Panc1 (cell line): ENCODE measurements at regions not wholly inside any gene's neighbourhood (a gene's known extent, or its start where the extent isn't known, plus 50 kb on each side); places are given as distances from the start of the nearest gene placed in this dataset.

ENCODE experiments used
- ATAC-seq: fragments of 200-7000 bp; cut with Tn5 transposase; 2 replicates; pipeline ENCODE4 v1.9.1; 2020; ENCODE audit warnings: mild to moderate bottlenecking, moderate library complexity
- BruUV-seq: library from RNA; stranded (reverse); fragments of 400-500 nt; replicated peaks from 2 replicates; lab custom pipeline; 2021; lab: Mats Ljungman, UMichigan
- CTCF ChIA-PET: fragments of 300-600 bp; sonication (Branson Sonifier 250); formaldehyde crosslinking; loops from one replicate; lab custom pipeline; 2022; ENCODE audit warnings: antibody characterized with exemption; lab: Charles Lee
- POLR2A ChIA-PET: fragments of 300-600 bp; sonication (Branson Sonifier 250); formaldehyde crosslinking; loops from one replicate; lab custom pipeline; 2022; ENCODE audit warnings: antibody characterized with exemption; lab: Charles Lee
- DNase-seq: peaks from one replicate; pipeline ENCODE4 v3.0.0-alpha.2; 2010; ENCODE audit warnings: low read depth, low spot score
- H3K27ac ChIP-seq: 2 replicates; pipeline ENCODE4 v1.5.1; 2011; ENCODE audit warnings: mild to moderate bottlenecking, low read length, inconsistent platforms
- H3K27me3 ChIP-seq: fragments of 200-500 bp; sonication (Bioruptor generic); 2 replicates; pipeline ENCODE4 v1.6.0; 2014; ENCODE audit warnings: low read length, inconsistent platforms; ENCODE audit not compliant: control insufficient read depth, insufficient read depth
- H3K36me3 ChIP-seq: fragments of 200-500 bp; sonication (Bioruptor generic); 2 replicates; pipeline ENCODE4 v1.5.1; 2014; ENCODE audit warnings: inconsistent platforms, mild to moderate bottlenecking, low read length, moderate library complexity; ENCODE audit not compliant: control insufficient read depth, insufficient read depth
- H3K4me1 ChIP-seq: 2 replicates; pipeline ENCODE4 v1.5.1; 2011; ENCODE audit warnings: inconsistent platforms, mild to moderate bottlenecking, low read length, moderate library complexity; ENCODE audit not compliant: control insufficient read depth, insufficient read depth
- H3K4me3 ChIP-seq, 2 experiments: 2 replicates each; pipeline ENCODE4 v1.5.1; 2011 to 2012; ENCODE audit warnings: low read depth in 2 of 2, low read length in 2 of 2, mild to moderate bottlenecking in 2 of 2, inconsistent platforms in 1 of 2, moderate library complexity in 1 of 2
- H3K9me3 ChIP-seq: fragments of 200-500 bp; sonication (Bioruptor generic); 2 replicates; pipeline ENCODE4 v1.5.1; 2014; ENCODE audit warnings: low read depth, mild to moderate bottlenecking, inconsistent platforms, low read length, moderate library complexity; ENCODE audit not compliant: control insufficient read depth, insufficient read depth
- CTCF ChIP-seq: fragments of 450-650 bp; IDR thresholded peaks from 2 replicates; pipeline ENCODE4 v1.5.1; 2017; ENCODE audit warnings: mild to moderate bottlenecking
- POLR2AphosphoS5 ChIP-seq: IDR thresholded peaks from 2 replicates; pipeline ENCODE4 v1.6.1; 2012; ENCODE audit warnings: mild to moderate bottlenecking, low read depth, low read length, moderate library complexity
- REST ChIP-seq, 2 experiments: IDR thresholded peaks; 2 replicates each; pipeline ENCODE4 v1.6.1; 2011 to 2012; ENCODE audit warnings: low read depth in 2 of 2, control low read depth in 1 of 2, low read length in 1 of 2, mild to moderate bottlenecking in 1 of 2, moderate library complexity in 1 of 2; ENCODE audit not compliant: insufficient read depth in 1 of 2
- SIN3A ChIP-seq: IDR thresholded peaks from 2 replicates; pipeline ENCODE4 v1.6.1; 2012; ENCODE audit warnings: low read depth, mild to moderate bottlenecking, low read length, moderate library complexity, borderline replicate concordance; ENCODE audit not compliant: insufficient read depth
- TCF7L2 ChIP-seq: IDR thresholded peaks from 2 replicates; pipeline ENCODE4 v1.6.1; 2011; ENCODE audit warnings: mild to moderate bottlenecking, low read depth, low read length, inconsistent platforms
- in situ Hi-C: cut with HindIII; loops from 2 replicates; pipeline ENCODE4 v1.10.0; 2016; ENCODE audit warnings: low sequenced_read_pairs, low pct_unique_long_range_greater_than_20kb
- intact Hi-C: fragments of 100-400 bp; cut with micrococcal nuclease; formaldehyde crosslinking; loops from one replicate; pipeline ENCODE4 v1.10.0; 2022; ENCODE audit not compliant: unreplicated experiment

- DNase-seq (no peak), ATAC-seq (no peak)
- ChIA-PET CTCF (no interaction called here), POLR2A (no interaction called here)
- no TSS peak for BruUV-seq
- Histone ChIP-seq H3K36me3 (no peaks in the 10 kb centered on the region), H3K4me1 (no peaks in the 10 kb centered on the region), H3K27me3 (no peaks in the 10 kb centered on the region), H3K9me3 (no peaks in the 10 kb centered on the region), H3K27ac (no peak overlapping the region), H3K4me3 (no peak overlapping the region)
- intact Hi-C loops: no loop called here
- no peak for TF ChIP-seq REST (IDR thresholded peaks at IDR 0.05; ENCODE audit: insufficient read depth in 1 of 2, low read depth in 2 of 2, low read length in 1 of 2)
- no peak for TF ChIP-seq TCF7L2
- TF ChIP-seq SIN3A: no peak
- no peak for TF ChIP-seq CTCF
- no peak for TF ChIP-seq POLR2AphosphoS5
- in situ Hi-C loops: no loop called here
These were observed 738.4 kb downstream of the MATN1 start for GRCh38 chr1:29984862-29985605.

GRCh38 chr1:29984166-29984861 lies 739.1 kb downstream of the MATN1 start:
- BruUV-seq: no TSS peak

More at GRCh38 chr1:29984166-29984861, 739.1 kb downstream of the MATN1 start:
- ChIA-PET CTCF (no interaction called here), POLR2A (no interaction called here)
- DNase-seq: no peak
- intact Hi-C loops (no loop called here), in situ Hi-C loops (no loop called here)
- Histone ChIP-seq H3K4me3 (no peak overlapping the region), H3K36me3 (no peaks in the 10 kb centered on the region), H3K4me1 (no peaks in the 10 kb centered on the region), H3K27me3 (no peaks in the 10 kb centered on the region), H3K27ac (no peak overlapping the region), H3K9me3 (no peaks in the 10 kb centered on the region)
- no peak for ATAC-seq
- TF ChIP-seq CTCF: no peak
- TF ChIP-seq TCF7L2: no peak
- TF ChIP-seq REST (IDR thresholded peaks at IDR 0.05; ENCODE audit: insufficient read depth in 1 of 2, low read depth in 2 of 2, low read length in 1 of 2): no peak
- TF ChIP-seq POLR2AphosphoS5: no peak
- no peak for TF ChIP-seq SIN3A
